GM10248 (cell line): ENCODE measurements at regions not wholly inside any gene's neighbourhood (a gene's known extent, or its start where the extent isn't known, plus 50 kb on each side); places are given as distances from the start of the nearest gene placed in this dataset.

Experiments used
- CTCF ChIA-PET: fragments of 300-600 bp; sonication (Branson Sonifier 250); formaldehyde crosslinking; extraction: SDS; loops from one replicate; lab custom pipeline; 2021; ENCODE audit warnings: antibody characterized with exemption; lab: Yijun Ruan, JAX
- POLR2A ChIA-PET: fragments of 350-650 bp; sonication (Branson Sonifier 250); formaldehyde crosslinking; extraction: SDS; loops from one replicate; lab custom pipeline; 2020; ENCODE audit warnings: antibody characterized with exemption; lab: Yijun Ruan, JAX
- DNase-seq: peaks from one replicate; pipeline ENCODE4 v3.0.0; 2012; ENCODE audit errors: extremely low spot score
- CTCF ChIP-seq: IDR thresholded peaks from 2 replicates; pipeline ENCODE4 v1.5.1; 2012; ENCODE audit warnings: mild to moderate bottlenecking, low read depth; ENCODE audit errors: extremely low read depth, missing control alignments, control extremely low read depth

- ChIA-PET CTCF (interaction anchor here (1.8 kb wide), 1 partner anchor 20 kb away, joined by 6 read pairs; no protein-coding TSS in a partner anchor), POLR2A (no interaction called here)
- no peak for DNase-seq
- TF ChIP-seq CTCF: no peak
Observed at GRCh38 chr5:26205121-26205520, 833.3 kb downstream of the CDH9 start.

GRCh38 chr5:26193626-26194025 is 844.8 kb downstream of the CDH9 start:
- no peak for DNase-seq
- no peak for TF ChIP-seq CTCF
- ChIA-PET CTCF (no interaction called here), POLR2A (no interaction called here)

GRCh38 chr5:26192486-26192885 is 845.9 kb downstream of the CDH9 start:
- no peak for TF ChIP-seq CTCF
- no peak for DNase-seq
- ChIA-PET CTCF (interaction anchor here (1.0 kb wide), 1 partner anchor 9 kb away, joined by 3 read pairs; no protein-coding TSS in a partner anchor), POLR2A (no interaction called here)

- ChIA-PET POLR2A (no interaction called here), CTCF (no interaction called here)
- no peak for DNase-seq
- no peak for TF ChIP-seq CTCF
Observed at GRCh38 chr5:26181582-26181981, 856.8 kb downstream of the CDH9 start.

GRCh38 chr5:26148569-26149107 is 889.7 kb downstream of the CDH9 start:
- ChIA-PET POLR2A (no interaction called here), CTCF (no interaction called here)
- DNase-seq: no peak
- TF ChIP-seq CTCF: no peak

- POLR2A ChIA-PET: no interaction called here
- DNase-seq: no peak
- no peak for TF ChIP-seq CTCF
- CTCF ChIA-PET: no interaction called here
Observed at GRCh38 chr5:26143259-26143658, 895.1 kb downstream of the CDH9 start.
